Chondrocyte (in vitro differentiated cells): ENCODE measurements at regions not wholly inside any gene's neighbourhood (a gene's known extent, or its start where the extent isn't known, plus 50 kb on each side); places are given as distances from the start of the nearest gene placed in this dataset.

Experiments used
- DNase-seq: peaks from one replicate; pipeline ENCODE4 v3.0.0; 2021; ENCODE audit warnings: mixed read lengths, low spot score
- H3K27ac Mint-ChIP-seq: one replicate; pipeline ENCODE4 v1.8.0; 2021; ENCODE audit warnings: mild to moderate bottlenecking, moderate library complexity, mixed read lengths; ENCODE audit not compliant: unreplicated experiment
- H3K27me3 Mint-ChIP-seq: 2 replicates; pipeline ENCODE4 v1.8.0; 2021; ENCODE audit warnings: low read depth, mixed read lengths
- H3K36me3 Mint-ChIP-seq: 2 replicates; pipeline ENCODE4 v1.8.0; 2021; ENCODE audit warnings: low read depth, mixed read lengths
- H3K4me1 Mint-ChIP-seq: 2 replicates; pipeline ENCODE4 v1.8.0; 2021; ENCODE audit warnings: low read depth, mild to moderate bottlenecking, mixed read lengths
- H3K4me3 Mint-ChIP-seq: one replicate; pipeline ENCODE4 v1.8.0; 2021; ENCODE audit warnings: mild to moderate bottlenecking, moderate library complexity, mixed read lengths; ENCODE audit not compliant: unreplicated experiment
- H3K9me3 Mint-ChIP-seq: 2 replicates; pipeline ENCODE4 v1.8.0; 2021; ENCODE audit warnings: low read depth, mixed read lengths
- CTCF ChIP-seq: fragments of 200-600 bp; sonication (generic); IDR thresholded peaks from 2 replicates; pipeline ENCODE4 v1.5.0; 2021; ENCODE audit warnings: antibody characterized with exemption, mild to moderate bottlenecking, moderate library complexity

GRCh38 chr9:126155756-126156664 is 170.6 kb upstream of the MVB12B start:
- Mint-ChIP-seq H3K4me3 (no peak overlapping the region), H3K27me3 (peaks cover 39% of the 10 kb centered on the region), H3K9me3 (no peaks in the 10 kb centered on the region), H3K36me3 (no peaks in the 10 kb centered on the region), H3K27ac (no peak overlapping the region), H3K4me1 (no peaks in the 10 kb centered on the region)
- peak; percentile 52 for DNase-seq
- TF ChIP-seq CTCF, result no peak

- H3K4me3 Mint-ChIP-seq, result no peak overlapping the region
- H3K9me3 Mint-ChIP-seq, result no peaks in the 10 kb centered on the region
- no peak for TF ChIP-seq CTCF
- no peak overlapping the region for H3K27ac Mint-ChIP-seq
- peaks cover 38% of the 10 kb centered on the region for H3K27me3 Mint-ChIP-seq
- H3K4me1 Mint-ChIP-seq, result no peaks in the 10 kb centered on the region
- no peaks in the 10 kb centered on the region for H3K36me3 Mint-ChIP-seq
- DNase-seq, result no peak
Observed at GRCh38 chr9:126156898-126157297, 169.7 kb upstream of the MVB12B start.

- TF ChIP-seq CTCF, result no peak
Observed at GRCh38 chr9:126157423-126157822, 169.2 kb upstream of the MVB12B start.

GRCh38 chr9:126157826-126158587 is 168.6 kb upstream of the MVB12B start:
- Mint-ChIP-seq H3K36me3 (no peaks in the 10 kb centered on the region), H3K27ac (no peak overlapping the region), H3K4me3 (no peak overlapping the region), H3K9me3 (no peaks in the 10 kb centered on the region), H3K27me3 (peaks cover 33% of the 10 kb centered on the region), H3K4me1 (no peaks in the 10 kb centered on the region)
- no peak for TF ChIP-seq CTCF
- no peak for DNase-seq

More at GRCh38 chr9:126157423-126157822, 169.2 kb upstream of the MVB12B start:
- Mint-ChIP-seq H3K4me1 (no peaks in the 10 kb centered on the region), H3K27me3 (peaks cover 33% of the 10 kb centered on the region), H3K4me3 (no peak overlapping the region), H3K9me3 (no peaks in the 10 kb centered on the region), H3K36me3 (no peaks in the 10 kb centered on the region), H3K27ac (no peak overlapping the region)
- DNase-seq, result no peak
